ENCODE measurements at regions not wholly inside any gene's neighbourhood (a gene's known extent, or its start where the extent isn't known, plus 50 kb on each side); places are given as distances from the start of the nearest gene placed in this dataset.
"Not testable (repeated sequence)": the region's sequence is repeated elsewhere in the genome, so short reads cannot be mapped to it uniquely, and the experiment has no call there.

DNA sequence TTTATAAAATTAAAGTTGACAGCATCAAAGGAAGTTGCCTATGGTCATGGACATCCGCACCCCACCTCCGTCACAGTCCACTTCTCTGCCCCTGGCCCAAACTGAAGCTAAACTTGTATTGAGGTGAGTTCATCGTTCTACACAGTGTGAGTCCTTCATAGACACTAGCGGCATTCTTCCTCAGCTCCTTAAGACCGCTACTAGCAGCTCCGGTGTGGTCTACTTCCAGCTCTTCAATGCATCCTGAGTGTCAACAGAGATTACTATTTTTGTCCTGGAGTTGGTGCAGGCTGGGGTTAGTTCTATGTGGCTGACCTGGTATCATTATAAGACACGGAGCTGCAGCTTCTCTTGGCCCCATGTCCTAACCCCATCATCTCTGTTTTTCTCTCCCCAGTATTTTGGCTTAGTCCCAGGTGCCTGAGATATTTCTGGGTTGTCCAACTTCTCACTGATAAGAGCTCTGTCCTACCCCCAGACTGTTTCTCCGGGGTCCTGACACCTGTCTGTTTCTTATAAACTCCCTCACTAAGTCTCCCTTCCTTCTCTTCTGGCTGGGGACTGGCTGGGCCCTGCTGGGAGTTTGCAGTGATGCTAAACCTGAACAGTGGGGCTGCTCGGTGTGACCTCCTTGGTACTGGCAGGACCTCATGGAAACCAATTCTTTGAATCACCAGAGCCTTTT, 169.2 kb upstream of the ATP10A start:
- FAIRE-seq (no peak), DNase-seq (ENCODE audit: low spot score) (no peak)

DNA sequence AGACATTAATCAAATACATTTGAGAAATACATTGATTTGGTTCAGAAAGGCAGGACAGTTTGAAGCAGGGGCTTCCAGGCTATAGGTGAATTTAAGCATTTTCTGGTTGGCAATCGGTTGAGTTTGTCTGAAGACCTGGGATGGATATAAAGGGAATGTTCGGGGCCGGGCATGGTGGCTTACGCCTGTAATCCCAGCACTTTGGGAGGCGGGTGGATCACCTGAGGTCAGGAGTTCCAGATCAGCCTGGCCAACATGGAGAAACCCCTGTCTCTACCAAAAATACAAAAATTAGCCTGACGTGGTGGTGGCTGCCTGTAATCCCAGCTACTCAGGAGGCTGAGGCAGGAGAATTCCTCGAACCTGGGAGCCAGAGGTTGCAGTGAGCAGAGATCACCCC, 166.5 kb upstream of the ATP10A start:
- DNase-seq (ENCODE audit: low spot score); FAIRE-seq: not testable (repeated sequence)

DNA sequence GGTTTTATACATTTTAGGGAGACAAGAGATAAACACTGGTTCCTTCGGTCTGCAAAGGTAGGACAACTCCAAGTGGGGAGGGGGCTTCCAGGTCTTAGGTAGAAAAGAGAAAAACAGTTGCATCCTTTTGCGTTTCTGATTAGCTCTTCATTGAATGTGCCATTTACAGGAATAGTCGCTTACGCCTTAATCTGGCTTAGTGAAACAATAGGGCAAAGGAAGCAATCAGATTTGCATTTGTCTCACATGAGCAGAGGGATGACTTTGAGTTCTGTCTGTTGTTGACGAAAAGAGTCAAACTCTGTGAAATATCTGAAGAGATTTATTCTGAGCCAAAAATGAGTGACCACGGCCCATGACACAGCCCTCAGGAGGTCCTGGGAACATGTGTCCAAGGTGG, 166.0 kb upstream of the ATP10A start:
- FAIRE-seq (no peak), DNase-seq (ENCODE audit: low spot score) (no peak)

DNA sequence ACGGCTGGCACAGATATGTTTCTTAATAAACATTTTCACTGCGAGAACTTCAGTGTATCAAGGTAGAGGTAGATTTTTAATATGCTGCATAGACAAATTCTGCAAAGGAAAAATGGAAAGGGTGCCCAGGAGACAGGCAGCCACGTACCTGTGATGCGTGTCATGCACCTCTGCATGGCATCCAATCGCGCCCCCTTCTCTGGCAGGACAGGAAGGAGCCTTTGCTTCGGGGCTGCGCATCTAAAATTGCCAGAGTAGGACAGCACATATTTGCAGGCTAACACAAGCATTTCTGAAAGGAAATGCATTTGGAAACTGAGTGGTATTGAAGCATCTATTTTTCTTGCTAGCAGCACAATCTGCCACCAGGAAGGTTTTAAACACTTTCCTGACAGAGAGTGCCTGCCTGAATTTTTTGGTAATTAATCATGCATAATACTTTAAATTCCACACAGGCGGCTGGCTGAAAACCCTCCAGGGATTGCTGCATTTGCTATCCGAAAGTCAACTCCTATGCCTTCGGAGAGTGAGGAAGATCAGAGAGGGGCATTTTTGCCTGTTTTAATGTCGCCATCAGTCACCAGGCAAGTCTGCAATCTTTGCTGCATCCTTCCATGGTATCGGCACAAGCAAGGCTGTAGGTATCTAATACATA, 165.1 kb upstream of the ATP10A start:
- peak; percentile 49 for DNase-seq (ENCODE audit: low spot score)
- peak; percentile 56 for FAIRE-seq

DNA sequence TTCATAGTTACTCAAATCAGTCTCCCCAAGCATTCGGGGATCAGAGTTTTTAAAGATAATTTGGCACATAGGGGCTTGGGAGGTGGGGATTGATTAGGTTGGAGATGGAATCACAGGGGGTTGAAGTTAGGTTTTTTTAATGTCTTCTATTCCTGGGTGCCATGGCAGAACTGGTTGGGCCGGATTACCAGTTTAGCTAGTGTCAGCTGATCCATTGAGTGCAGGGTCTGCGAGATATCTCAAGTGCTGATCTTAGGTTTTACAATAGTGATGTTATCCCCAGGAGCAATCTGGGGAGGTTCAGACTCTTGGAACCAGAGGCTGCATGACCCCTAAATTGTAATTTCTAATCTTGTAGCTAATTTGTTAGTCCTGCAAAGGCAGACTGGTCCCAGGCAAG, 163.5 kb upstream of the ATP10A start:
- not testable (repeated sequence) for DNase-seq (ENCODE audit: low spot score); FAIRE-seq

DNA sequence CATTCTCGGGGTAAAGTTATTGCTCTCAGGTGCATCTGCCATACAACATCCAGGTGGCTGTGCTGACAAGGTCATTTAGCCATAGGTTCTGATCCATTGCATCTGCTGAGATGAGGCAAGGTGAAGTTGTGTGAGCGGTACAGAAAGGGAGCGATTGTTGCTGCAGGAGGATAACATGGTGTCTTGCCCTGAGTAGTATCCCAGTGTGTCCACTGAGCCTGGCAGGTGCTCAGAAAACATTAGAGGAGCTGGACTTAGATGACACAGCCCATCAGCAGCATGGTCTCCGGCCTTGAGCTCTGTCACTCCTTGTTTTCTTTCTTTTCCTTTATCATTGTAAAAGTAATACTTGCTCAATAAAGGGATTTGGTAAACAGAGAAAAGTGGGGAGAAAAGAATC, 161.1 kb upstream of the ATP10A start:
- FAIRE-seq (no peak), DNase-seq (ENCODE audit: low spot score) (no peak)

DNA sequence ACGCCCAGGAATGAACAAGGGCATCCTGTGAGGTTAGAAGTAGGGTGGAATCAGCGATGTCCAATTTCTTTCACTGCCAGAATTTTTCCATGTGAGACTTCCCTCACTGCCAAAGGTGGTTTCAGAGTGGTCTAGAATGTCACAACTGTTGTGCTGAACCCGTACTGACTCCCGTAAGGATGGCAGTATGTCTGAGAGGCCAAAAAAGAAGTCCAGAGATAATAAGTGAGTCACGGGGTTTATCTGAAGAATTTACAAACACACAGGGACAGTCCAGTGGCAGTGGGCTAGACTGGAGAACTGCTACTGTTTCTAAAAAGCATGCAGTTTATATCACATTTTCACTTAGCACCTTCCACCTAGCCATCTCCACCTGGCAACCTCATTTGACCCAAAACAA, 160.6 kb upstream of the ATP10A start:
- DNase-seq (ENCODE audit: low spot score) = no peak
- no peak for FAIRE-seq

DNA sequence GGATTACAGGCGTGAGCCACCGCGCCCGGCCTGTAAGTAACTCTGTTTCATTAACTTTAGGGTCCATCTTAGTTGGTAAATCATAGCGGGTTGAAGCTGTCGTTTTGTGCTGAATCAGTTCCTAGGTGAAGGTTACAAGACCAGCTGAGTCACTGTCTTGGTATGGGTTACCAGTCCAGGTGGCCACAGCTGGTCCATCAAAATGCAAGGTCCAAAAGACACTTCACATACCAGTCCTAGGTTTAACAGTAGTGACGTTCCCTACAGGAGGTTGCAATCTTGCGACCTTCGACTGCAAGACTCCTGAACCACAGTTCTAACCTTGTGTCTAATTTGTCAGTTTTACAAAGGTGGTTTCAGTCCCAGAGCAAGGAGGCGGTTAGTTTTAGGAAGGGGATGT, 160.1 kb upstream of the ATP10A start:
- DNase-seq (ENCODE audit: low spot score) = peak; percentile 31
- peak; percentile 73 for FAIRE-seq

DNA sequence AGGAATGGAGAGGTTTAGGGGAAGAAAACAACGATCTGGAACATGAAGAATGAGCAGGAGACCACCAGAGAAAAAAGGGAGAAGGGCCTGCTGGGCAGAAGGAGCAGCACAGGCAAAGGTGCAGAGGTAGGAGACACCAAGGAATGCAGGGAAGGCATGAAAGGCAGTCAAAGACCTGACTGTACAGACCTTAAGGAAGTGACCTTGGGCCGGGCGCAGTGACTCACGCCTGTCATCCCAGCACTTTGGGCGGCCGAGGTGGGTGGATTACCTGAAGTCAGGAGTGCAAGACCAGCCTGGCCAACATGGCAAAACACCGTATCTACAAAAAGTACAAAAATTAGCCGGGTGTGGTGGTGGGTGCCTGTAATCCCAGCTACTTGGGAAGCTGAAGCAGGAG, 157.7 kb upstream of the ATP10A start:
- FAIRE-seq (no peak), DNase-seq (ENCODE audit: low spot score) (no peak)

DNA sequence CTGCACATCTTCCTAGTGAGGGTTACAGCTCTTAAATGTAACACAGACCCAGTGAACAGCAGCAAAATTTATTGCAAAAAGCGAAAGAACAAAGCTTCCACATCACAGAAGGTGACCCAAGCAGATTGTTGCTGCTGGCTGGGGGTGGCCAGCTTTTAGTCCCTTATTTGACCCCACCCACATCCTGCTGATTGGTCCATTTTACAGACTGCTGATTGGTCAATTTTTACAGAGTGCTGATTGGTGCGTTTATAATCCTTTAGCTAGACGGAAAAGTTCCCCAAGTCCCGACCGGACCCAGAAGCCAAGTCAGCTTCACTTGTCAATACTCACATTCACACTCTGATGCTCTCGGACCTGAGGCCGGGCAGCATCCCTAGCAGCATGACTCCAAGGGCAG, 154.5 kb upstream of the ATP10A start:
- DNase-seq (ENCODE audit: low spot score) (no peak), FAIRE-seq (no peak)

DNA sequence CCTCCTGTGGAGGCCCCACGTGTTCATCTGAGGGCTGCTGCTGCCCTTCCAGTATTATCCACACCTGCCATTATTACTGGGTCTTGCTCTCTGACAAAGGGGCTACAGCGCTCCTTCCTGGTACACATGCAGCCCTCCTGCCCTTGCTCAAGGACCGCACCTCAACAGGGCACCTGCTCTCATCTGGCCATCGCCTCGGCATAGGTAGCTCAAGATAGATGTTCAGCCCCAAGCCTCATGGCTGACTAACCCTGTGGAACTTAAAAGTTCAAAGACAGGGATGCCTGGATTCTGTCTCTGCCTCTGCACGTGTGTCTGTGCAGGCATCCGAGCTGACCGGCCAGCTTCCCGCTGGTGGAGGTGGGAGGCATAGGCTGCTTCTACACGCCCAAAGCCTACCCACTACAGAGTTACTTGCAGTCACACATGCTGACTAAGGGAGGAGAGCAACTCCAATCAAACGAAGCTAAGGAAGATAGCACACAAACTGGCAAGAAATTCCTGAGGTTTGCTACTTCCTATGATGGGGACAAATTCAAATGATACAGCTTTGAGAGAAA, 152.5 kb upstream of the ATP10A start:
- peak; percentile 53 for FAIRE-seq
- DNase-seq (ENCODE audit: low spot score) = no peak

DNA sequence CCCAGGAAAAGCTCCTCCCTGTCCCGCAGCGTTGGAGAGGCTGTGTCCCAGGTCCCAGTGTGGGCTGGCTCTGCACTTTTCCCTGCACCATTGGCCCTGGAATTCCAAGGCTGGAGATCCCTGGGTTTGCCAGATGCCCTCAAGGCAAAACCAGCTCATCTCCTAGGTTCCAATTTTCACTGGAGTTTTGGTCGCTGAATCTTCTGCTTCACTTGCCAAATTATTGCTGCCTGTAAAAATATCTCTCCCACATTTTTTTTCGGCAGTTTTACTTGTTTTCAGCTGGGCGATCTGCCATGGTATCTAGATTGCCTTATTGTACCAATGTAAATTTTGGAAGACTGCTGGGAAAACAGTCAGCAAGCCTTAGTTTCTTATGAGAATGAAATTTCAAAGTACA, 150.9 kb upstream of the ATP10A start:
- FAIRE-seq = no peak
- DNase-seq (ENCODE audit: low spot score) = no peak

DNA sequence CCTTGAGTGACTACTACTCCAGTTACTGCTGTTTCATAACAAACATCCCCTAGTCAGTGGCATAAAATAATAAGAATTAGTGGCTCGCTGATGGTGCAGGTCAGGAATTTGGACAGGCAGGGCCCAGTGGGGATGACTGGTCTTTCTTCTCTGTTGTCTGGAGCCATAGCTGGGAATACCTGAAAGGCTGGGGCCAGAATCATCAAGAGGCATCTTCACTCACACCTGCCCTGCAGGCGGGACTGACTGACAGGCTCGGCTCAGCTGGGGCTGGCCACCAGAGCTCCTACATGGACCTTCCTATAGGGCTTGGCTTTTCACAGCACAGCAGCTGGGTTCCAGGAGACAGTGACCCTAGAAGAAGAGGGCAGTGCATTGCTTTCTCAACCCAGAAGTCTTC, 148.8 kb upstream of the ATP10A start:
- no peak for DNase-seq (ENCODE audit: low spot score)
- no peak for FAIRE-seq

DNA sequence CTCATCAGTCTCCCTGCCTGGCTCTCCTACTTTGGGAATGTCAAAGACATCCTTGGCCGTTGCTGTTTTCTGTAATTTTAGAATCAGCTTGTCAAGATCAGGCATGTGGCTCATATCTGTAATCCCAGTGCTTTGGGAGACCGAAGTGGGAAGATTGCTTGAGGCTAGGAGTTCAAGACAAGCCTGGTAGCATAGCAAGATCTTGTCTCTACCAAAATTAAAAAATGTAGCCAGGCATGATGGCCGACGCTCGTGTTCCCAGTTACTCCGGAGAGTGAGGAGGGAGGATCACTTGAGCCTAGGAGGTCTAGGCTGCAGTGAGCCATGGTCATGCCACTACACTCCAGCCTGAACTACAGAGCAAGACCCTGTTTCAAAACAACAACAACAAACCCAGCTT, 144.0 kb upstream of the ATP10A start:
- no peak for DNase-seq (ENCODE audit: low spot score)
- no peak for FAIRE-seq

DNA sequence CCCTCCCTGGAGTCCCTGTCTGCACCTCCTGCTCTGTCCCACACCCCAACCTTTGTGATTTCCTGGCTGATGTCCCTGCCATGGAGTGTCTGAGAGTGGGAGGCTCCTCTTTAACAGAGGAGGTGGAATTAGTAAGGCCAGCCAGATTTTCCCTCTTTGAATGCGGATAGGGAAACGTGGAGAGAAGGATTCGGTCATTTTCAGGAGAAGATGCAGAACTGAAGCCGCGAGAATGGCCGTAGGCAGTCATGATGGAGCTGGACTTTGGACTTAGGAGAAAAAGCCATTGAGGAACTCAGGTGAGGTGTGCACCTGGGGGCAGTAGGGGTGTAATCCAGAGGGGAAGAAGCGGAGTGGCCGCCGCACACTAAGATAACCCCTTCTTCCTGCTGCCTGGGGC, 138.1 kb upstream of the ATP10A start:
- FAIRE-seq = no peak
- no peak for DNase-seq (ENCODE audit: low spot score)

DNA sequence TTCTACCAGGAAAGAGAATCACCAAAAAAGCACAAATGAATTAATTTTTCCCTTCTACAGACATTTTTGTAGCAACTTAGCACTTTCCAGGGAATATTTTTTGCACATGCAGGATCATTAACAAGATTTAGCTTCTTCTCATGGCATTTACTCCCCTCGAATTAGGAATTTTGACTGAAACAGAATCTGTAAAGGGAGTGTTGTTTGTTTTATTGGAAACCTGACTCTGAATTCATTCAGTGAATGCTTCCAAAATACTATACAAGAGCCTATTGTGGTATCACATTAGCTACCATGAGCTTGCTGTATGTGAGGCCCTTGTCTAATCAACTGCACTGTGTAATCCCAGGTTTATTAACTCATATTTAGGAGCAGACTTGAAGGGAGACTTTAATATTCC, 130.4 kb upstream of the ATP10A start:
- FAIRE-seq = no peak
- no peak for DNase-seq (ENCODE audit: low spot score)

DNA sequence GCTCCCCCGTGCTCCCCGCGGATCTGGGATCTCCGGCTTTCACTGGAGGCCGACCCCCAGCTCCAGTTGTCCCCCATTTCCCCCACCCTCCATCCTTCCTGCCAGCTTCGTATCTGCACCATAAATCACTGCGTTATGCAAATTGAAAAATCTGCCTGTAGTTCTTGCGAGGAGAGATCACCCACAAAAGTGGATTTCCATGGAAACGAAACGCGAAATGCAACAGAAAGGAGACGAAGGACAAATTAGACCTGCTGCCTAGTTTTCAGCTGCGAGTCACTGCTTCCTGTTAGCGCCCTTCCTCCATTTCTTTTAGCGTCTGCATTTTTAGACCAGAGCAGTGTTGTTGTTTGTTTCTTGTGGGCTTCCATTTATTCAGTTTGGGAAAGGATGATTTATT, 127.1 kb upstream of the ATP10A start:
- FAIRE-seq = no peak
- DNase-seq (ENCODE audit: low spot score) = no peak

DNA sequence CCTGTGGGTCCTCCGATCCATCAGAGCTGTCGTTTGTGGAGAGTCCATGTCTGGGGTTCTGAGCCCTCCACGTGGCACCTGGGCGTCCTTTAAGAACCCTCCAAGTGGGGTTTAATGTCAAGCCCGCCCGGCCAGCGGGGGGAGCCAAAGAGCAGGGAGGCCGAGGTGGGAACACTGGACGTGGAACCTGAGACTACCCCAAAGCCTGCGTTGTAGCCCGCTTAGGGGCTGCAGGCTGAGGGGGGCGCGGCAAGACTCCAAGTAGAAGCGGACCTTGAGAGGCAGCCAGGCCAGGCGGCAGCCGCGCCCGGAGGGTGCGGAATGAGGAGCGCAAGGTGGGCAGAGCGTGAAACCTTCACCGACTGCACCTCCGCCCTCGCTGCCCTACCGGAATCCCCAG, 126.2 kb upstream of the ATP10A start:
- DNase-seq (ENCODE audit: low spot score) (no peak), FAIRE-seq (no peak)

DNA sequence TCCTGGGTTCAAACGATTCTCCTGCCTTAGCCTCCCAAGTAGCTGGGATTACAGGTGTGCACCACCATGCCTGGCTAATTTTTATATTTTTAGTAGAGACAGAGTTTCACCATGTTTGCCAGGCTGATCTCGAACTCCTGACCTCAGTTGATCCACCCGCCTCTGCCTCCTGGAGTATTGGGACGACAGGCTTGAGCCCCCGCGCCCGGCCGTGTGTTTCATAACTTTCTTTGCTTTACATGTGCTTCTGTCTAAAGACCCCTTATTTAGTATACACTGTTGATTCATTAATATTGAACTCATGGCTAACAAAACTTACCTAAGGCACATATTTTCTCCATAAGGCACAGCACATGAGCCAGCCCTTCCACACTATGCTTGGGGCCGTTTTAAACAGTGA, 125.6 kb upstream of the ATP10A start:
- not testable (repeated sequence) for FAIRE-seq; DNase-seq (ENCODE audit: low spot score)

DNA sequence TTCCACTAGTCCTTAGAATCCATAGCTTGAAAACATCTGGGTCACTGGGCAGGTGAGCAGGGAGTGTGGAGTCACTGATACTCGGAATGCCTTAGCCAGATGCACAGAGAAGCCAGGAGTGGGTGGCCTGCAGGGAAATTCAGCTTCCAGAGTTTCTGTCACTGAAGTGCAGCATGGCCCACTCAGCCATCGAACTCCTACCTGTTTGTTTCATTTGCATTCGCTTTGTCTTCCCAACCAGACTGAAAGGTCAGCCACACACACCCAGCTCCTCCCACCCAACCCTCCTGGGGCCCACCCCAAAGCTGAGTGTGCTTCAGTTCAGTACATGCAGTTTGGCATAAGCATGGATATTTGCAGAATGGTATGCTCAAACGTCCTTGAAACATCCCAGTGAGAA, 124.5 kb upstream of the ATP10A start:
- FAIRE-seq = no peak
- DNase-seq (ENCODE audit: low spot score) = no peak

DNA sequence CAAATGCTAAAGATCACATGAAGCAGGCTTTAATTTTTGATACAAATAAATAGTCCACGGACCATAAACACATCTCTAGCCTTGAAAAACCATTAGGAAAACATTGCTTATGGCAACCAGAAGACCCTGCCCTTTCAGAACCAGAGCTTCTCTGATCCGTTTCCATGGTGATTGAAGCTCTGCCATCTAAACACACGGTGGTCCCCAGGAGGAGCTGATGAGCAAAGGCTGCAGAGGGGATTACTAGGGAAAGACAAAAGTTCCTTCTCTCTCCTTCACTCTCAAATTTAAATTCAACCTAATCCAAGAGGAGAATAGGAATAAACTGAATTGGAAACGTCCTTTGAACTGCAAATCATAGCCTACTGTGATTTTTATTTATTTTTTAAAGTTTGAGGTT, 122.0 kb upstream of the ATP10A start:
- DNase-seq (ENCODE audit: low spot score) = no peak
- FAIRE-seq = no peak

DNA sequence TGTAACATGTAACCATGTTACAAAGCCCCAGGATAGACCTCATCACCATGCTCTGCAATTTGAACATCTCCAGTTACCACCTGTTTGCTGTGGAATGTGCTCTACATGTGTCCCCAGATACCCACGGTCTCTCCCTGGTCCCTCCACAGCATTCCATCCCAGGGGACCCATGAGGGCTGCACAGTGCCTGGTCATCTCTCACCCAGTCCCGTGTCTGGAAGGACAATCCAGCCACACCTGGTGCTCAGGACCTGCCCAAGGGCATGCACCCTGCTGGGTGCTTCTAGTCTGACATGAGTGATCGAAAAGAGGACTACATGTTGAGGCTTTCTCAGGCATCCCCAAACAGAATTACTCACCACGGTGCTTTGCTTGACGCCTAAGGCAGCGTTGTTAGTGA, 119.6 kb upstream of the ATP10A start:
- FAIRE-seq (no peak), DNase-seq (ENCODE audit: low spot score) (no peak)

DNA sequence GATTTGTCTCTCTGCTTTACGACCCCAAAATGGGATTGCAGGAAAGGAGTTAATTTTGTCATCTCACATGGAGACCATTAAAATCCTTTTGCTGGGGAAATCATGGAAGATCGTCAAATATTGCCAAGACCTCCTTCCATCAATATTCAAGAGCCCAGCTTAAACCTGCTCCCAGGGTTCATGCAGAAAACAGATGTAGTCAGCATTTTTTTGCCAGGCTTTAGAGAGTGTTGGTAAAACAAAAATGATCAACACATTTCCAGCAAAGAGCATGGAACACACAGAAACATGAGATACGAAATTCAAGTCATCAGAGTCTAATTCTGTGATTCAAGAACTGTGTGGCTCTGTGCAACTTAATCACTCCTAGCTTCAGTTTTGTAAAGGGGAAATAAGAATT, 118.0 kb upstream of the ATP10A start:
- DNase-seq (ENCODE audit: low spot score) (no peak), FAIRE-seq (no peak)

Data from urothelium cell line (cell line).